Heart left ventricle (tissue), 16 donors: ENCODE measurements at regions not wholly inside any gene's neighbourhood (a gene's known extent, or its start where the extent isn't known, plus 50 kb on each side); places are given as distances from the start of the nearest gene placed in this dataset.

Experiments
- ATAC-seq, 4 donors: fragments of 200-7000 bp; cut with Tn5 transposase; one replicate each; pipeline ENCODE4 v1.9.1; 2020 to 2022; ENCODE audit warnings: moderate library complexity in 4 of 4, mild to moderate bottlenecking in 3 of 4, moderate number of reproducible peaks in 1 of 4
- DNase-seq, 5 donors: peaks; one replicate each; pipeline ENCODE4 v3.0.0-alpha.2; 2020
- H3K27ac ChIP-seq, 12 donors: fragments of 200-600 bp; sonication (generic) in 4 of 12; one replicate each; pipeline versions ENCODE4 v1.5.0 to v1.8.0; 2016 to 2022; ENCODE audit warnings: mild to moderate bottlenecking in 2 of 12
- H3K27me3 ChIP-seq, 9 donors: fragments of 200-600 bp; sonication (generic) in 2 of 9; one replicate each; pipeline versions ENCODE4 v1.5.1 to v1.8.0; 2016 to 2022; ENCODE audit warnings: mild to moderate bottlenecking in 3 of 9
- H3K36me3 ChIP-seq, 9 donors: fragments of 200-600 bp; sonication (generic) in 2 of 9; one replicate each; pipeline versions ENCODE4 v1.5.0 to v1.8.0; 2018 to 2022; ENCODE audit warnings: mild to moderate bottlenecking in 2 of 9
- H3K4me1 ChIP-seq, 12 donors: fragments of 200-600 bp; sonication (generic) in 4 of 12; one replicate each; pipeline versions ENCODE4 v1.5.0 to v1.8.0; 2016 to 2022; ENCODE audit warnings: mild to moderate bottlenecking in 3 of 12
- H3K4me3 ChIP-seq, 12 donors: fragments of 200-600 bp; sonication (generic) in 4 of 12; one replicate each; pipeline versions ENCODE4 v1.5.0 to v1.8.0; 2017 to 2022; ENCODE audit warnings: mild to moderate bottlenecking in 9 of 12, moderate library complexity in 4 of 12
- H3K9me3 ChIP-seq, 12 donors: fragments of 200-600 bp; sonication (generic) in 4 of 12; one replicate each; pipeline versions ENCODE4 v1.5.0 to v1.8.0; 2016 to 2022; ENCODE audit warnings: mild to moderate bottlenecking in 1 of 12
- CTCF ChIP-seq, 12 donors: fragments of 200-600 bp; sonication (generic) in 4 of 12; IDR thresholded peaks; one replicate each; pipeline versions ENCODE4 v1.5.0 to v1.8.0; 2018 to 2022; ENCODE audit warnings: antibody characterized with exemption in 12 of 12, mild to moderate bottlenecking in 5 of 12
- POLR2A ChIP-seq, 2 donors: fragments of 450-650 bp; IDR thresholded peaks; one replicate each; pipeline ENCODE4 v1.6.1; 2017; ENCODE audit warnings: antibody characterized with exemption in 2 of 2, mild to moderate bottlenecking in 2 of 2, moderate library complexity in 2 of 2
- WGBS, 4 donors: extraction: QIAGEN DNeasy Blood & Tissue Kit in 2 of 4; methylation state at CpG; one replicate each; pipeline versions ENCODE4 v1.1.5 to v1.1.7; 2013 to 2018; 5-methylcytosine and 5-hydroxymethylcytosine counted together
- intact Hi-C, 10 donors: fragments of 100-400 bp; cut with DNase I; formaldehyde crosslinking; loops; one replicate each; pipeline versions ENCODE4 v1.11.1 to v1.14.2; 2022
- donor health status: ischemic (EF 13 %, LVEDD 7.1; RV severe dilation, severe dysfunction).
- donor health status: healthy with polysubstance abuse.
- donor health status: DM: no; HTN: yes; CAD: no.
- donor health status: DM: no; HTN: no; CAD: no.
- donor health status: ischemic (EF 25% LVEDD 6.9; RV normal size, moderate dysfunction).
- donor health status: ischemic (EF 25% LVEDD 5.7; RV mildly dilated, moderate dysfunction).
- donor health status: healthy.
- donor health status: DM: yes; HTN: yes; CAD: no.
- donor health status: ischemic (EF 35%, LVEDD 5.7; RV mildly dilated, moderate dysfunction).
- donor health status: nonischemic (EF 11% LVEDD 7.7; RV severe dilation, severe dysfunction).
- donor health status: DM: yes; HTN: yes; CAD: no.
- donor health status: PGD.
- donor health status: ischemic (EF 29% LVEDD 5.4; RV normal size, mild dysfunction).
- donor health status: nonischemic (EF 23%, LVEDD 6.1; RV moderate dilation, normal function).

- DNase-seq (no peak), ATAC-seq (no peak)
- WGBS, 4 donors, result 75 to 84% (median 76%) methylated on average over 8 of the region's 8 CpGs
- Histone ChIP-seq H3K4me3 (no peak overlapping the region), H3K36me3 (no peaks in the 10 kb centered on the region), H3K27ac (no peak overlapping the region), H3K27me3 (no peaks in the 10 kb centered on the region), H3K4me1 (peaks cover 0 to 6% (median 0%) of the 10 kb centered on the region in 12 donors), H3K9me3 (peaks cover 0 to 7% (median 0%) of the 10 kb centered on the region in 12 donors)
- intact Hi-C loops, result no loop called here
- TF ChIP-seq CTCF (IDR thresholded peaks at IDR 0.05) (no peak), POLR2A (IDR thresholded peaks at IDR 0.05) (no peak)
These were observed 507.9 kb downstream of the CDH26 start for GRCh38 chr20:60465993-60466686.

- intact Hi-C loops, result no loop called here
- 33 to 50% (median 37%) methylated on average over 1 of the region's 1 CpG for WGBS, 4 donors
- TF ChIP-seq POLR2A (IDR thresholded peaks at IDR 0.05), result no peak
- no peak for TF ChIP-seq CTCF (IDR thresholded peaks at IDR 0.05)
These were observed 508.4 kb downstream of the CDH26 start for GRCh38 chr20:60466687-60467022.

GRCh38 chr20:60467078-60467477 lies 508.9 kb downstream of the CDH26 start:
- Histone ChIP-seq H3K4me3 (no peak overlapping the region), H3K4me1 (peaks cover 0 to 6% (median 0%) of the 10 kb centered on the region in 12 donors), H3K27ac (no peak overlapping the region), H3K9me3 (peaks cover 0 to 5% (median 0%) of the 10 kb centered on the region in 12 donors), H3K27me3 (peaks cover 0 to 3% (median 0%) of the 10 kb centered on the region in 9 donors), H3K36me3 (no peaks in the 10 kb centered on the region)
- peak in 3 of 4 donors; percentile 48 to 80 (median 52) for ATAC-seq
- DNase-seq, result peak in 1 of 5 donors; percentile 55
- intact Hi-C loops, result no loop called here
- TF ChIP-seq POLR2A (IDR thresholded peaks at IDR 0.05), result no peak
- no peak for TF ChIP-seq CTCF (IDR thresholded peaks at IDR 0.05)
- 38 to 67% (median 57%) methylated on average over 1 to 2 of the region's 2 CpGs for WGBS, 4 donors

More at GRCh38 chr20:60466687-60467022, 508.4 kb downstream of the CDH26 start:
- H3K4me1 ChIP-seq, result peaks cover 0 to 6% (median 0%) of the 10 kb centered on the region in 12 donors
- H3K36me3 ChIP-seq, result no peaks in the 10 kb centered on the region
- DNase-seq (no peak), ATAC-seq (no peak)
- H3K27me3 ChIP-seq, result peaks cover 0 to 3% (median 0%) of the 10 kb centered on the region in 9 donors
- H3K4me3 ChIP-seq, result no peak overlapping the region
- H3K27ac ChIP-seq, result no peak overlapping the region
- H3K9me3 ChIP-seq, result peaks cover 0 to 5% (median 0%) of the 10 kb centered on the region in 12 donors

GRCh38 chr20:60467771-60468170 lies 509.5 kb downstream of the CDH26 start:
- peaks cover 0 to 3% (median 0%) of the 10 kb centered on the region in 9 donors for H3K27me3 ChIP-seq
- H3K9me3 ChIP-seq, result no peaks in the 10 kb centered on the region
- 72 to 90% (median 83%) methylated on average over 4 of the region's 4 CpGs for WGBS, 4 donors
- TF ChIP-seq CTCF (IDR thresholded peaks at IDR 0.05) (no peak), POLR2A (IDR thresholded peaks at IDR 0.05) (no peak)
- no peak overlapping the region for H3K27ac ChIP-seq
- intact Hi-C loops, result no loop called here
- peaks cover 0 to 6% (median 0%) of the 10 kb centered on the region in 12 donors for H3K4me1 ChIP-seq
- no peak overlapping the region for H3K4me3 ChIP-seq
- ATAC-seq (no peak), DNase-seq (no peak)
- no peaks in the 10 kb centered on the region for H3K36me3 ChIP-seq
